ENCODE measurements at regions not wholly inside any gene's neighbourhood (a gene's known extent, or its start where the extent isn't known, plus 50 kb on each side); places are given as distances from the start of the nearest gene placed in this dataset.
A peak's percentile ranks its signal among the peaks of the same experiment; 100 is the strongest.

- H3K27me3 Mint-ChIP-seq: peaks cover 30% of the 10 kb centered on the region
- H3K27ac Mint-ChIP-seq: no peak overlapping the region
- Histone ChIP-seq H2AFZ (ENCODE audit: insufficient read depth, low read depth, low read length, poor library complexity, severe bottlenecking) (peak overlapping the region; percentile 63), H4K20me1 (ENCODE audit: control insufficient read depth, insufficient read depth, low read length, poor library complexity, severe bottlenecking) (no peaks in the 10 kb centered on the region), H3K4me1 (ENCODE audit: control insufficient read depth in 2 of 2, insufficient read depth in 2 of 2, low read length in 2 of 2) (peaks cover 3 to 6% of the 10 kb centered on the region in 2 donors), H3K4me3 (ENCODE audit: control extremely low read depth in 1 of 5, extremely low read depth in 1 of 5, insufficient read depth in 1 of 5, low read depth in 2 of 5, low read length in 4 of 5) (peak overlapping the region in 4 of 5 experiments; percentile 21 to 51 (median 37)), H3K9me3 (ENCODE audit: control extremely low read depth in 1 of 3, control insufficient read depth in 2 of 3, insufficient read depth in 1 of 3, low read length in 2 of 3) (no peaks in the 10 kb centered on the region), H3K9ac (ENCODE audit: low read length) (peak overlapping the region; percentile 48), H3K27me3 (replicated peaks in 1 of 4; ENCODE audit: control extremely low read depth in 1 of 4, control insufficient read depth in 3 of 4, insufficient read depth in 4 of 4, low read length in 3 of 4) (peaks cover 0 to 20% (median 14%) of the 10 kb centered on the region in 4 experiments), H3K36me3 (replicated peaks in 1 of 2; ENCODE audit: control extremely low read depth in 1 of 2, control insufficient read depth in 1 of 2, extremely low read depth in 1 of 2, insufficient read depth in 2 of 2, low read length in 1 of 2) (no peaks in the 10 kb centered on the region), H3K79me2 (ENCODE audit: control insufficient read depth, insufficient read depth, low read length) (no peaks in the 10 kb centered on the region), H3K27ac (ENCODE audit: low read length in 2 of 2) (no peak overlapping the region), H3K4me2 (replicated peaks; ENCODE audit: low read depth, low read length, poor library complexity, severe bottlenecking) (peak overlapping the region; percentile 73)
- peaks cover 6% of the 10 kb centered on the region for H3K9me3 Mint-ChIP-seq (ENCODE audit: insufficient read depth)
- ChIA-PET POLR2A (no interaction called here), CTCF (interaction anchor here (0.5 to 2.1 kb wide), 4 partner anchors 289 to 467 kb away, joined by 3 to 9 read pairs (median 6); no protein-coding TSS in a partner anchor)
- WGBS (ENCODE audit: insufficient coverage): 1% methylated on average over 51 of the region's 58 CpGs
- TF ChIP-seq, protein P1, sequence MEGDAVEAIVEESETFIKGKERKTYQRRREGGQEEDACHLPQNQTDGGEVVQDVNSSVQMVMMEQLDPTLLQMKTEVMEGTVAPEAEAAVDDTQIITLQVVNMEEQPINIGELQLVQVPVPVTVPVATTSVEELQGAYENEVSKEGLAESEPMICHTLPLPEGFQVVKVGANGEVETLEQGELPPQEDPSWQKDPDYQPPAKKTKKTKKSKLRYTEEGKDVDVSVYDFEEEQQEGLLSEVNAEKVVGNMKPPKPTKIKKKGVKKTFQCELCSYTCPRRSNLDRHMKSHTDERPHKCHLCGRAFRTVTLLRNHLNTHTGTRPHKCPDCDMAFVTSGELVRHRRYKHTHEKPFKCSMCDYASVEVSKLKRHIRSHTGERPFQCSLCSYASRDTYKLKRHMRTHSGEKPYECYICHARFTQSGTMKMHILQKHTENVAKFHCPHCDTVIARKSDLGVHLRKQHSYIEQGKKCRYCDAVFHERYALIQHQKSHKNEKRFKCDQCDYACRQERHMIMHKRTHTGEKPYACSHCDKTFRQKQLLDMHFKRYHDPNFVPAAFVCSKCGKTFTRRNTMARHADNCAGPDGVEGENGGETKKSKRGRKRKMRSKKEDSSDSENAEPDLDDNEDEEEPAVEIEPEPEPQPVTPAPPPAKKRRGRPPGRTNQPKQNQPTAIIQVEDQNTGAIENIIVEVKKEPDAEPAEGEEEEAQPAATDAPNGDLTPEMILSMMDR (IDR thresholded peaks at IDR 0.05): peak; percentile 30
- TF ChIP-seq EZH2 (IDR thresholded peaks at IDR 0.05; ENCODE audit: borderline replicate concordance, insufficient read depth, low read depth, low read length, poor library complexity, severe bottlenecking): no peak
- peaks cover 4% of the 10 kb centered on the region for H3K4me1 Mint-ChIP-seq
- intact Hi-C loops (cut with micrococcal nuclease): loop anchor here (1.0 kb wide), 1 partner anchor 290 kb away; no protein-coding TSS in a partner anchor
- H3K4me3 Mint-ChIP-seq: peak overlapping the region; percentile 59
- peak; percentile 55 for DNase-seq
- peak; percentile 31 for ATAC-seq (ENCODE audit: low read depth)
Measured at GRCh38 chr2:172172513-172173173, 69.9 kb upstream of the DLX2 start.

DNA sequence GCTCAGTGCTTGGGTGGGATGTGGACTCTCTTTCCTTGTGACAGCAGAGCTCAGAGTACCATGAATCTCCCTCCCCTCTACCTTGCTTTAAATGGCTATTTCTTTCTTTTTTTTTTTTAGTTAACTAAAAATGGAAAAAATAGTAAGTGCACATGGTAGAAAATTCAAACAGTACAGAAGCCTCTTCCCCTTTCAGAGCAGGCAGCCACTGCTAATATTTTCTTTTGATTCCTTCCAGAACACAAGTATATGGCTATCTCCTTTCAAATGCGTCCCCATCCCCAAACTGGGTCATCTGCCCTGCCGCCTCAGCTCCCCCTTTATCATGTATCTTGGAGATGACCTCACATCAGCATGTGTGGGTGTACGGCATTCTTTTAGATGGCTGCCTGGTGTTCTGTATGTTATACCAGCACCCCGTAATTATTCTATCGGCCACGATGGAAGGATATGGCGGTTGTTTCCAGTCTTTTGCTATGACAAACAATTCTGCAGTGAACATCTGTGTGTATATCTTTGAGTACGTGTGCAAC is 70.5 kb upstream of the DLX2 start:
- Histone ChIP-seq H2AFZ (ENCODE audit: insufficient read depth, low read depth, low read length, poor library complexity, severe bottlenecking) (no peak overlapping the region), H3K4me3 (ENCODE audit: control extremely low read depth in 1 of 5, extremely low read depth in 1 of 5, insufficient read depth in 1 of 5, low read depth in 2 of 5, low read length in 4 of 5) (no peak overlapping the region)

More for the DNA sequence above, 70.5 kb upstream of the DLX2 start:
- peaks cover 4% of the 10 kb centered on the region for H3K4me1 Mint-ChIP-seq
- H3K27me3 ChIP-seq (replicated peaks in 1 of 4; ENCODE audit: control extremely low read depth in 1 of 4, control insufficient read depth in 3 of 4, insufficient read depth in 4 of 4, low read length in 3 of 4): peaks cover 0 to 20% (median 14%) of the 10 kb centered on the region in 4 experiments
- ATAC-seq (ENCODE audit: low read depth) (no peak), DNase-seq (no peak)
- peaks cover 3 to 6% of the 10 kb centered on the region in 2 donors for H3K4me1 ChIP-seq (ENCODE audit: control insufficient read depth in 2 of 2, insufficient read depth in 2 of 2, low read length in 2 of 2)
- WGBS (ENCODE audit: insufficient coverage): 100% methylated on average over 4 of the region's 8 CpGs
- H3K9me3 ChIP-seq (ENCODE audit: control extremely low read depth in 1 of 3, control insufficient read depth in 2 of 3, insufficient read depth in 1 of 3, low read length in 2 of 3): peaks cover 0 to 1% (median 0%) of the 10 kb centered on the region in 3 donors
- intact Hi-C loops (cut with micrococcal nuclease): no loop called here
- no peak overlapping the region for H3K27ac Mint-ChIP-seq
- no peak overlapping the region for H3K9ac ChIP-seq (ENCODE audit: low read length)
- peaks cover 32% of the 10 kb centered on the region for H3K27me3 Mint-ChIP-seq
- H3K79me2 ChIP-seq (ENCODE audit: control insufficient read depth, insufficient read depth, low read length): no peaks in the 10 kb centered on the region
- peaks cover 6% of the 10 kb centered on the region for H3K9me3 Mint-ChIP-seq (ENCODE audit: insufficient read depth)
- H3K27ac ChIP-seq (ENCODE audit: low read length in 2 of 2): no peak overlapping the region
- CTCF ChIA-PET: interaction anchor here (0.7 to 2.0 kb wide), 2 partner anchors 288 to 467 kb away, joined by 4 to 7 read pairs; no protein-coding TSS in a partner anchor
- H3K4me3 Mint-ChIP-seq: peak overlapping the region; percentile 59
- H4K20me1 ChIP-seq (ENCODE audit: control insufficient read depth, insufficient read depth, low read length, poor library complexity, severe bottlenecking): no peaks in the 10 kb centered on the region
- H3K36me3 ChIP-seq (replicated peaks in 1 of 2; ENCODE audit: control extremely low read depth in 1 of 2, control insufficient read depth in 1 of 2, extremely low read depth in 1 of 2, insufficient read depth in 2 of 2, low read length in 1 of 2): no peaks in the 10 kb centered on the region
- TF ChIP-seq, protein P1 (IDR thresholded peaks at IDR 0.05): no peak
- no peak for TF ChIP-seq EZH2 (IDR thresholded peaks at IDR 0.05; ENCODE audit: borderline replicate concordance, insufficient read depth, low read depth, low read length, poor library complexity, severe bottlenecking)
- POLR2A ChIA-PET: no interaction called here
- peak overlapping the region; percentile 73 for H3K4me2 ChIP-seq (replicated peaks; ENCODE audit: low read depth, low read length, poor library complexity, severe bottlenecking)
